NB4 (cell line): ENCODE measurements at regions not wholly inside any gene's neighbourhood (a gene's known extent, or its start where the extent isn't known, plus 50 kb on each side); places are given as distances from the start of the nearest gene placed in this dataset.

Source experiments
- MAX ChIP-seq: IDR thresholded peaks from 2 replicates; pipeline ENCODE4 v1.6.1; 2011; ENCODE audit warnings: low read depth, low read length
- MYC ChIP-seq: IDR thresholded peaks from 2 replicates; pipeline ENCODE4 v1.6.1; 2011; ENCODE audit warnings: low read depth, low read length
- POLR2A ChIP-seq: IDR thresholded peaks from 2 replicates; pipeline ENCODE4 v1.6.1; 2011; ENCODE audit warnings: mild to moderate bottlenecking; ENCODE audit not compliant: insufficient read length; ENCODE audit errors: extremely low read depth
- TF ChIP-seq, protein P1 (sequence below): IDR thresholded peaks from one replicate; pipeline ENCODE4 v1.5.1; 2012; ENCODE audit warnings: low read depth, low read length

DNA sequence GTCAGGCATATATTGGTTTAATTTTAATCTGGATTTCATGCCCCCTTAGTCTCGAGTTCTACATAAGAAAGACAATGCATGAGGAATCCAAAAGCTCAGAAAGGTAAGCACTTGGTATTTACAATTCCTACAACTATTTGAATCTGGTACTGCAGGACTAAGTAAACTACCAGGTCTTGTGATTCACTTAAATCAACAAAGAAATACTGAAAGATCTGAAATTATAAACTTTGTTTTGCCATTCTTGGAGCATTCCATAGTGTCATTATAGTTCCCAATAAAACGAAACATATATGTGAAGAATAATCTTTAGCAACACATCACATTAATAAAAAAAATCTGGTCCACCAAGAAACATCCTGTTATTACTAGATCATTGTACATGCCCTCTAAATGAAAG is 482.3 kb downstream of the ANKRD50 start:
- TF ChIP-seq POLR2A (no peak), MAX (no peak), MYC (no peak)
- TF ChIP-seq, protein P1, sequence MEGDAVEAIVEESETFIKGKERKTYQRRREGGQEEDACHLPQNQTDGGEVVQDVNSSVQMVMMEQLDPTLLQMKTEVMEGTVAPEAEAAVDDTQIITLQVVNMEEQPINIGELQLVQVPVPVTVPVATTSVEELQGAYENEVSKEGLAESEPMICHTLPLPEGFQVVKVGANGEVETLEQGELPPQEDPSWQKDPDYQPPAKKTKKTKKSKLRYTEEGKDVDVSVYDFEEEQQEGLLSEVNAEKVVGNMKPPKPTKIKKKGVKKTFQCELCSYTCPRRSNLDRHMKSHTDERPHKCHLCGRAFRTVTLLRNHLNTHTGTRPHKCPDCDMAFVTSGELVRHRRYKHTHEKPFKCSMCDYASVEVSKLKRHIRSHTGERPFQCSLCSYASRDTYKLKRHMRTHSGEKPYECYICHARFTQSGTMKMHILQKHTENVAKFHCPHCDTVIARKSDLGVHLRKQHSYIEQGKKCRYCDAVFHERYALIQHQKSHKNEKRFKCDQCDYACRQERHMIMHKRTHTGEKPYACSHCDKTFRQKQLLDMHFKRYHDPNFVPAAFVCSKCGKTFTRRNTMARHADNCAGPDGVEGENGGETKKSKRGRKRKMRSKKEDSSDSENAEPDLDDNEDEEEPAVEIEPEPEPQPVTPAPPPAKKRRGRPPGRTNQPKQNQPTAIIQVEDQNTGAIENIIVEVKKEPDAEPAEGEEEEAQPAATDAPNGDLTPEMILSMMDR: no peak
